Lower leg skin (tissue), 3 donors: ENCODE measurements at regions not wholly inside any gene's neighbourhood (a gene's known extent, or its start where the extent isn't known, plus 50 kb on each side); places are given as distances from the start of the nearest gene placed in this dataset.

Experiments used
- POLR2A ChIP-seq, 2 donors: fragments of 450-650 bp; IDR thresholded peaks; one replicate each; pipeline ENCODE4 v1.6.1; 2016 to 2017; ENCODE audit warnings: antibody characterized with exemption in 2 of 2, mild to moderate bottlenecking in 1 of 2, moderate library complexity in 1 of 2
- TF ChIP-seq, protein P1 (sequence below), 3 donors: fragments of 450-650 bp; IDR thresholded peaks; one replicate each; pipeline ENCODE4 v1.5.1; 2016; ENCODE audit warnings: antibody characterized with exemption in 3 of 3, mild to moderate bottlenecking in 3 of 3, moderate library complexity in 2 of 3

GRCh38 chr2:8422450-8422800, 259.4 kb upstream of the ID2 start:
- no peak for TF ChIP-seq POLR2A (IDR thresholded peaks at IDR 0.05)
- TF ChIP-seq, protein P1, sequence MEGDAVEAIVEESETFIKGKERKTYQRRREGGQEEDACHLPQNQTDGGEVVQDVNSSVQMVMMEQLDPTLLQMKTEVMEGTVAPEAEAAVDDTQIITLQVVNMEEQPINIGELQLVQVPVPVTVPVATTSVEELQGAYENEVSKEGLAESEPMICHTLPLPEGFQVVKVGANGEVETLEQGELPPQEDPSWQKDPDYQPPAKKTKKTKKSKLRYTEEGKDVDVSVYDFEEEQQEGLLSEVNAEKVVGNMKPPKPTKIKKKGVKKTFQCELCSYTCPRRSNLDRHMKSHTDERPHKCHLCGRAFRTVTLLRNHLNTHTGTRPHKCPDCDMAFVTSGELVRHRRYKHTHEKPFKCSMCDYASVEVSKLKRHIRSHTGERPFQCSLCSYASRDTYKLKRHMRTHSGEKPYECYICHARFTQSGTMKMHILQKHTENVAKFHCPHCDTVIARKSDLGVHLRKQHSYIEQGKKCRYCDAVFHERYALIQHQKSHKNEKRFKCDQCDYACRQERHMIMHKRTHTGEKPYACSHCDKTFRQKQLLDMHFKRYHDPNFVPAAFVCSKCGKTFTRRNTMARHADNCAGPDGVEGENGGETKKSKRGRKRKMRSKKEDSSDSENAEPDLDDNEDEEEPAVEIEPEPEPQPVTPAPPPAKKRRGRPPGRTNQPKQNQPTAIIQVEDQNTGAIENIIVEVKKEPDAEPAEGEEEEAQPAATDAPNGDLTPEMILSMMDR (IDR thresholded peaks at IDR 0.05) = no peak
